ENCODE measurements at regions not wholly inside any gene's neighbourhood (a gene's known extent, or its start where the extent isn't known, plus 50 kb on each side); places are given as distances from the start of the nearest gene placed in this dataset.

DNA sequence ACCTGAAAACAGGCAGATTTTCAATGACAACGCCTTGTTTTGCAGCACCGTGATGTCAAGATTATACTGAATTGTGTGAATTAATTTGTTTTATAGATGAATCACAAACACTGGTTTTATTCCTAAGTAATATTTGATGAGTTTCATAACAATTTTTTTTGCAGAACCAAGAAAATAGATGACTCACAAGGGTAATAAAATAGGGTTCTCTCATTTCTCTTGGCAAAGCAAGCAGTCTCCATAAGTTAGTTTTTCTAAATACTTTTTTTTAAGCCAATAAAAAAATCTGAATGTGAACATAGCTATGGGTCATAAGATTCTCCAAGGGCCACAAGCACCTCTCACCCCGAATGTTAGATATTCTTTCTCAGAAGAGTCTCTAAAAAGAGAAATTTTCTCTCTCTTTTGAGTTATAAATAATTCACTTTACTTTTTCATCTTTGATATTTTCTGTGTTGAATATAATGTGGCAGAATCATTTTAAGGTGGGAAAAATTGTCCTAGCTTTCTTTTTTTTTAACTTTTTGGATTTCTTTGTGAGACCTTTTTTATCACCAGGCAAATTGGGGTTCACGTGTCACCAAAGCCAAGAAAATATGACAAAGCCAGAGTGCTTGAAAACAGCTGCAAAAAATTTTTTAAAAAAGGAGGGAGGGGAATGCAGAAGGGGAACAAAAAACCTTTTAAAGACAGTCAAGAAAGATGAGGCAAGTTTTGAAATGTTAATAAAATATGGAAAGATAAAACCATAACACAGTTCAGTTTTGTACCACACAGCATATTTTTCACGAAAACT, 174.6 kb upstream of the DAPK1 start:
- TF ChIP-seq, protein P1, sequence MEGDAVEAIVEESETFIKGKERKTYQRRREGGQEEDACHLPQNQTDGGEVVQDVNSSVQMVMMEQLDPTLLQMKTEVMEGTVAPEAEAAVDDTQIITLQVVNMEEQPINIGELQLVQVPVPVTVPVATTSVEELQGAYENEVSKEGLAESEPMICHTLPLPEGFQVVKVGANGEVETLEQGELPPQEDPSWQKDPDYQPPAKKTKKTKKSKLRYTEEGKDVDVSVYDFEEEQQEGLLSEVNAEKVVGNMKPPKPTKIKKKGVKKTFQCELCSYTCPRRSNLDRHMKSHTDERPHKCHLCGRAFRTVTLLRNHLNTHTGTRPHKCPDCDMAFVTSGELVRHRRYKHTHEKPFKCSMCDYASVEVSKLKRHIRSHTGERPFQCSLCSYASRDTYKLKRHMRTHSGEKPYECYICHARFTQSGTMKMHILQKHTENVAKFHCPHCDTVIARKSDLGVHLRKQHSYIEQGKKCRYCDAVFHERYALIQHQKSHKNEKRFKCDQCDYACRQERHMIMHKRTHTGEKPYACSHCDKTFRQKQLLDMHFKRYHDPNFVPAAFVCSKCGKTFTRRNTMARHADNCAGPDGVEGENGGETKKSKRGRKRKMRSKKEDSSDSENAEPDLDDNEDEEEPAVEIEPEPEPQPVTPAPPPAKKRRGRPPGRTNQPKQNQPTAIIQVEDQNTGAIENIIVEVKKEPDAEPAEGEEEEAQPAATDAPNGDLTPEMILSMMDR (IDR thresholded peaks at IDR 0.05) = no peak
- TF ChIP-seq POLR2AphosphoS5 (IDR thresholded peaks at IDR 0.05) = no peak
- TF ChIP-seq POLR2A (IDR thresholded peaks at IDR 0.05; ENCODE audit: low read depth) = no peak

Data from esophagus muscularis mucosa (tissue), 3 donors.